ENCODE measurements at regions not wholly inside any gene's neighbourhood (a gene's known extent, or its start where the extent isn't known, plus 50 kb on each side); places are given as distances from the start of the nearest gene placed in this dataset.

GRCh38 chr2:181354626-181355025 lies 102.6 kb upstream of the ITGA4 start:
- no peak for DNase-seq

- no peak for DNase-seq
Measured at GRCh38 chr2:181356526-181357130, 100.6 kb upstream of the ITGA4 start.

- no peak for DNase-seq
Measured at GRCh38 chr2:181357979-181358378, 99.2 kb upstream of the ITGA4 start.

GRCh38 chr2:181362561-181362960 lies 94.6 kb upstream of the ITGA4 start:
- no peak for DNase-seq

GRCh38 chr2:181363164-181363563 lies 94.0 kb upstream of the ITGA4 start:
- no peak for DNase-seq

- DNase-seq = no peak
Measured at GRCh38 chr2:181364492-181365170, 92.6 kb upstream of the ITGA4 start.

- DNase-seq = no peak
Measured at GRCh38 chr2:181366675-181367175, 90.5 kb upstream of the ITGA4 start.

- no peak for DNase-seq
Measured at GRCh38 chr2:181367411-181367810, 89.8 kb upstream of the ITGA4 start.

- DNase-seq = no peak
Measured at GRCh38 chr2:181367906-181368435, 89.2 kb upstream of the ITGA4 start.

- no peak for DNase-seq
Measured at GRCh38 chr2:181370126-181370525, 87.1 kb upstream of the ITGA4 start.

GRCh38 chr2:181371195-181371594 lies 86.0 kb upstream of the ITGA4 start:
- DNase-seq = no peak

GRCh38 chr2:181371782-181372645 lies 85.2 kb upstream of the ITGA4 start:
- DNase-seq = no peak

- no peak for DNase-seq
Measured at GRCh38 chr2:181372646-181373040, 84.5 kb upstream of the ITGA4 start.

- DNase-seq = no peak
Measured at GRCh38 chr2:181374781-181375675, 82.2 kb upstream of the ITGA4 start.

GRCh38 chr2:181376442-181376841 lies 80.7 kb upstream of the ITGA4 start:
- no peak for DNase-seq

GRCh38 chr2:181376999-181377398 lies 80.2 kb upstream of the ITGA4 start:
- DNase-seq = no peak

GRCh38 chr2:181378491-181378890 lies 78.7 kb upstream of the ITGA4 start:
- DNase-seq = no peak

- DNase-seq = no peak
Measured at GRCh38 chr2:181380581-181380980, 76.6 kb upstream of the ITGA4 start.

GRCh38 chr2:181384923-181385322 lies 72.3 kb upstream of the ITGA4 start:
- no peak for DNase-seq

GRCh38 chr2:181389524-181389923 lies 67.7 kb upstream of the ITGA4 start:
- DNase-seq = no peak

- no peak for DNase-seq
Measured at GRCh38 chr2:181393472-181393871, 63.7 kb upstream of the ITGA4 start.

GRCh38 chr2:181394741-181395437 lies 62.3 kb upstream of the ITGA4 start:
- DNase-seq = no peak

All from activated CD4-positive, alpha-beta T cell treated with anti-CD3 and anti-CD28 coated beads, Interleukin-2, amount 50 U/mL, for 16 hours (primary cell).